Epithelial cell of esophagus (primary cell): ENCODE measurements at regions not wholly inside any gene's neighbourhood (a gene's known extent, or its start where the extent isn't known, plus 50 kb on each side); places are given as distances from the start of the nearest gene placed in this dataset.

Source experiments
- DNase-seq: peaks from one replicate; pipeline ENCODE4 v3.0.0; 2010; ENCODE audit warnings: low read depth
- H3K4me3 ChIP-seq: 2 replicates; pipeline ENCODE4 v1.5.1; 2011; ENCODE audit warnings: mild to moderate bottlenecking, low read length, control low read depth
- CTCF ChIP-seq: IDR thresholded peaks from 2 replicates; pipeline ENCODE4 v1.5.1; 2011; ENCODE audit warnings: low read depth, mild to moderate bottlenecking, low read length, control low read depth, inconsistent platforms; ENCODE audit not compliant: insufficient read depth; ENCODE audit errors: missing control alignments

- no peak overlapping the region for H3K4me3 ChIP-seq
- TF ChIP-seq CTCF, result no peak
- DNase-seq, result no peak
Observed at GRCh38 chr2:151033271-151034248, 228.1 kb downstream of the RBM43 start.

GRCh38 chr2:151032741-151033191 lies 228.9 kb downstream of the RBM43 start:
- peak; percentile 36 for DNase-seq
- no peak overlapping the region for H3K4me3 ChIP-seq
- TF ChIP-seq CTCF, result no peak

- H3K4me3 ChIP-seq, result no peak overlapping the region
- DNase-seq, result no peak
- TF ChIP-seq CTCF, result peak; percentile 3
Observed at GRCh38 chr2:151030663-151031230, 230.9 kb downstream of the RBM43 start.

- DNase-seq, result no peak
Observed at GRCh38 chr2:151029406-151030157, 232.1 kb downstream of the RBM43 start.

GRCh38 chr2:151028691-151029176 lies 232.9 kb downstream of the RBM43 start:
- TF ChIP-seq CTCF, result no peak
- H3K4me3 ChIP-seq, result no peak overlapping the region
- no peak for DNase-seq

More at GRCh38 chr2:151029406-151030157, 232.1 kb downstream of the RBM43 start:
- no peak overlapping the region for H3K4me3 ChIP-seq
- TF ChIP-seq CTCF, result no peak

GRCh38 chr2:151027151-151027550 lies 234.5 kb downstream of the RBM43 start:
- H3K4me3 ChIP-seq, result no peak overlapping the region
- no peak for TF ChIP-seq CTCF
- DNase-seq, result no peak
